Bone marrow (tissue), 2 donors: ENCODE measurements at regions not wholly inside any gene's neighbourhood (a gene's known extent, or its start where the extent isn't known, plus 50 kb on each side); places are given as distances from the start of the nearest gene placed in this dataset.

Experiments used
- DNase-seq, 2 donors: peaks; one replicate each; lab custom pipeline; 2025; lab: John Stamatoyannopoulos, UW

GRCh38 chr13:31929031-31929770, 102.4 kb upstream of the FRY start:
- DNase-seq = no peak

GRCh38 chr13:31930490-31930889, 101.1 kb upstream of the FRY start:
- no peak for DNase-seq

GRCh38 chr13:31930901-31931522, 100.6 kb upstream of the FRY start:
- DNase-seq = no peak

- DNase-seq = no peak
Measured at GRCh38 chr13:31937436-31937835, 94.1 kb upstream of the FRY start.

- DNase-seq = no peak
Measured at GRCh38 chr13:31940076-31940475, 91.5 kb upstream of the FRY start.

- no peak for DNase-seq
Measured at GRCh38 chr13:31943591-31943990, 88.0 kb upstream of the FRY start.

- no peak for DNase-seq
Measured at GRCh38 chr13:31944262-31945160, 87.1 kb upstream of the FRY start.

GRCh38 chr13:31945202-31945961, 86.2 kb upstream of the FRY start:
- DNase-seq = peak in 1 of 2 donors; percentile 74

- DNase-seq = no peak
Measured at GRCh38 chr13:31946091-31946770, 85.3 kb upstream of the FRY start.

- DNase-seq = no peak
Measured at GRCh38 chr13:31947105-31947504, 84.5 kb upstream of the FRY start.

GRCh38 chr13:31947506-31947905, 84.1 kb upstream of the FRY start:
- no peak for DNase-seq

- no peak for DNase-seq
Measured at GRCh38 chr13:31949486-31949885, 82.1 kb upstream of the FRY start.

- DNase-seq = peak in 1 of 2 donors; percentile 91
Measured at GRCh38 chr13:31950111-31950815, 81.3 kb upstream of the FRY start.

- DNase-seq = peak; percentile 33 to 65
Measured at GRCh38 chr13:31951215-31951678, 80.3 kb upstream of the FRY start.

GRCh38 chr13:31952641-31953380, 78.8 kb upstream of the FRY start:
- DNase-seq = no peak

GRCh38 chr13:31955101-31955500, 76.5 kb upstream of the FRY start:
- no peak for DNase-seq

GRCh38 chr13:31955741-31956140, 75.8 kb upstream of the FRY start:
- DNase-seq = no peak

GRCh38 chr13:31956980-31957644, 74.5 kb upstream of the FRY start:
- DNase-seq = no peak

- DNase-seq = no peak
Measured at GRCh38 chr13:31957772-31958171, 73.8 kb upstream of the FRY start.
